Fibroblast of peridontal ligament (primary cell): ENCODE measurements at regions not wholly inside any gene's neighbourhood (a gene's known extent, or its start where the extent isn't known, plus 50 kb on each side); places are given as distances from the start of the nearest gene placed in this dataset.

ENCODE experiments used
- DNase-seq: peaks from one replicate; pipeline ENCODE4 v3.0.0-alpha.2; 2010; ENCODE audit errors: extremely low read depth

DNA sequence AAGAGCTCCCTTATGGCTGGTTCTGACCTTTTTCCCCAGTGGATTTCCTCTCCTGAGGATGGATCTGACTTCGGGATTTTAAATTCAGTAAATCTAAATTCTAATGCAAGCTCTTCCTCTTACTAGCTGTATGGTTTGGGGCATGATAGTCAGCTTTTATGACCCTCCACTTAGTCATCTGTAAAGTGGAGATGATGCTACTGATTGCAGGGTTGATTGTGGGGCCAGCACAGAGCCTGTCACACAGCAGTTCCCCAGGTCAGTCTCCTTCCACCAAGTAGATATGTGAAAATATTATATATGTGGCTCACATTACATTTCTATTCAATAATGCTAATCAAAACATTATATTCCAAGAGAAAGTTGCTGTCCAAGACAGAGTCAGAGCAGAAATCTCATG is 141.3 kb upstream of the UBE2E1 start:
- no peak for DNase-seq

DNA sequence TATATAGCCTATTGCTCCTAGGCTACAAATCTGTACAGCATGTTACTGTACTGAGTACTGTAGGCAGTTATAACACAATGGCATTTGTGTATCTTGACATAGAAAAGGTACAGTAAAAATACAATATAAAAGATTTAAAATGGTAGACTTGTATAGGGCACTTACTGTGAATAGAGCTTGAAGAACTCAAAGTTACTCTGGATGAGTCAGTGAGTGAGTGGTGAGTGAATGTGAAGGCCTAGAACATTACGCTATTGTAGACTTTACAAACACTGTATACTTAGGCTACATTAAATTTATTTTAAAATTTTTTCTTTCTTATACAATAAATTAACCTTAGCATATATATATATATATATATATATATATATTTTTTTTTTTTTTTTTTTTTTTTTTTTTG is 140.0 kb upstream of the UBE2E1 start:
- peak; percentile 24 for DNase-seq

- no peak for DNase-seq
Observed at GRCh38 chr3:23666818-23667217, 138.9 kb upstream of the UBE2E1 start.

DNA sequence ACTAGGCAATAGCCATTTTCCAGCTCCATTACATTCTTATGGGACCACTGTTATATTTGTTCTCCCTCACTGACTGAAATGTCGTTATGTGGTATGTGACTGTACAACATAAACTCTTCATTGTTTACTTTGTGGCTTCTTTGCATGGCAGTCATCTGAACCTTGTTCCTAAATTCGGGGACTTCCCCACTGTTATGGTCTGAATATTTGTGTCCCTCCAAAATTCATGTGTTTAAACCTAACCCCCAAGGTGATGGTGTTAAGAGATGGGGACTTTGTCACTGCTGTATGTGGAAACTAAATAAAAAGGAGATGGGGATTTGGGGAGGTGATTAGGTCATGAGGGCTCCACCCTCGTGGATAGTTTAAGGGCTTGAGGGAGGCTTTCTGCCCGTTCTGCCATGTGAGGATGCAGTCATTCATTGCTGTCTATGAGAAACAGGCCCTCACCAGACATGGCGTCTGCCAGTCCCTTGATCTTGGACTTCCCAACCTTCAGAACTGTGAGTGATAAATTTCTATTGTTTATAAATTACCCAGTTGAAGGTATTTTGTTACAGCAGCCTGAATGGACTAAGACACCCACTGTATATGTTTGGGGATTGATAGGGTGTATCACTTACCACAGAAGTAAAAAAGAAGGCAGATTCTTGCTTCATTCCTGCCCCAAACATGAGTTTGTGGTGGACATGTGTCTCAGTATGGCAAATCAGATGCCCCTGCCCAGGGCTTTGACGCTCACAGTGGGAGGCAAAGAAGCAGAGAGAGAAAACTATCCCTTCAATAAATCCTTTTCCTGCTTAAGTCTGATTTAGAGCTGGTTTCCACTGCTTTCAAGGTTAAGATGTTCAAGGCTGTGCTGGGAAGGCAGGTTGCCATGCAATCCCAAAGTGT is 138.0 kb upstream of the UBE2E1 start:
- DNase-seq: peak; percentile 21

GRCh38 chr3:23668430-23668904 is 137.3 kb upstream of the UBE2E1 start:
- peak; percentile 78 for DNase-seq

GRCh38 chr3:23669541-23670255 is 136.1 kb upstream of the UBE2E1 start:
- no peak for DNase-seq

GRCh38 chr3:23671851-23672589 is 133.7 kb upstream of the UBE2E1 start:
- no peak for DNase-seq

GRCh38 chr3:23672628-23673027 is 133.1 kb upstream of the UBE2E1 start:
- no peak for DNase-seq

- DNase-seq: no peak
Observed at GRCh38 chr3:23675010-23675409, 130.7 kb upstream of the UBE2E1 start.

- DNase-seq: peak; percentile 39
Observed at GRCh38 chr3:23676093-23676492, 129.7 kb upstream of the UBE2E1 start.

DNA sequence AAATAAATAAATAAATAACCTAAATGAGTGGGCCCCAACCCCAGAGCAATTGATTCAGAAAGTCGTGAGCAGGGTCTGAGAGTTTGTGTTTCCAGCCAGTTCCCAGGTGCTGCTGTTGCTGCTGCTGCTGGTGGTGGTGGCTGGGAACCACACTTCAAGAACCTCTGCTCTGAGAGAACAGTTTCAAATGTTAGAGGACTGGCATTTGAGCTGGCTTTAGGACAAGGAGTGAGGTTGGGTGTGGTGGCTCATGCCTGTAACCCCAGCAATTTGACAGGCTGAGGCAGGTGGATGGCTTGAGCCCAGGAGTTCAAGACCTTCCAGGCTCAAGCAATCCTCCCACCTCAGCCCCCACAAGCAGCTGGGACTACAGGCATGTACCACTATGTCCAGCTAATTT is 123.1 kb upstream of the UBE2E1 start:
- DNase-seq: no peak

- peak; percentile 99 for DNase-seq
Observed at GRCh38 chr3:23685541-23686258, 120.1 kb upstream of the UBE2E1 start.

DNA sequence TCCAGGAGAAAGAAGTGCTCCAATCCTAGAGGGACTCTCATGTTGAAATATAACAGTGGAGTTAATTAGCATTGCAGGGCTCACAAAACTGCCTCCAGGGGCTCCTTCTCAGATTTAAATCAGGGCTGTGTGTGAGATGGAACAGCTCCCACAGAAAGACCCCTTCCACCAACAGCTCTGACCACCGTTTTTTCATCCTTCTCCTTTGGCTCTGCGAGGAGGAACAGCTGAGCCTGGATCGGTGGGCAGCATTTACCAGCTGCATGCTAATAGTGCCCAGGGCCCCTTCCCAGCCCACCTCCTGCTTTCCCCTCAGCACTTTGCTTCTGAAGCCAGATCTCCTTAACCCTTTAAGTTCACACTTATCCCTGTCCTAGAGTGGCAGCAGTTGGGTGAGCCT is 119.2 kb upstream of the UBE2E1 start:
- no peak for DNase-seq

DNA sequence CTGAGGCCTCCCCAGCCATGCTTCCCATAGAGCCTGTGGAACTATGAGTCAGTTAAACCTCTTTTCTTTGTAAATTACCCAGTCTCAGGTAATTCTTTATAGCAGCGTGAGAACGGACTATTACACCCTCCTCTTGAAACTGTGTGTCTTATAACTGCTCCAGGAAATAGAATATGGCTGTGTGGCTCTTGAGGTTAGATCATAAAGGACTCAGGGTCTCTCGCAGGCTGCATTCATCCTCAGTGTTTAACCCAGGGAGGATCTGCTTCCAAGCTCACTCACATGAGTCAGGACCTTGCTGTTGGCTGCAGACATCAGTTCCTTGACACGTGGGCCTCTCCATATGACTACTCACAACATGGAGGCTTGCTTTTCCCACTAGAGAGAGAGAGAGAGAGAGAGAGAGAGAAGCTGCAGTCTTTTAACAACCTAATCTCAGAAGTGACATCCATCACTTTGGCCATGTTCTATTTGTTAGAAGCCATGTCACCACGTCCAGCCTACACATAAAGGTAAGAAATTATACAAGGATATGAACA is 114.3 kb upstream of the UBE2E1 start:
- DNase-seq: peak; percentile 26

GRCh38 chr3:23696842-23697241 is 108.9 kb upstream of the UBE2E1 start:
- peak; percentile 61 for DNase-seq

DNA sequence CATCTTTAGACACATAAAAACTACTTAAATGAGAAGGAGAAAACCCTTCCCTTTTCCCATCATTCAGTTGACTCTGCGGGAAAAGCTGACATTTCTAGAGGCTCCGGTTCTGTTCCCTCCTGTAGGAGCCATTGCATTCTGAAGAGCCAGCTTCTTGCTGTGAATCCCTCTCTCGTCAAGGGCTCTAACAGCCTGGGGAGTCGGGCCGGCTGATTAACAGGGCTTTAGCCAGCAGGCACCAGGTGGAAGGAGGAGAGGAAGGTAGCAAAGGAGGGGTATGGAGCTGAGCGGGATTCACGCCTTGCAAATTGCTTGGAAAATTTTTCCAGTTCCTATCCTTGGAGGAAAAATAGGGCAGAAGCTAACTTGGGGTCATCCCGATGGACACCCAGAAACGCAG is 108.3 kb upstream of the UBE2E1 start:
- no peak for DNase-seq

GRCh38 chr3:23698652-23699313 is 107.0 kb upstream of the UBE2E1 start:
- no peak for DNase-seq

DNA sequence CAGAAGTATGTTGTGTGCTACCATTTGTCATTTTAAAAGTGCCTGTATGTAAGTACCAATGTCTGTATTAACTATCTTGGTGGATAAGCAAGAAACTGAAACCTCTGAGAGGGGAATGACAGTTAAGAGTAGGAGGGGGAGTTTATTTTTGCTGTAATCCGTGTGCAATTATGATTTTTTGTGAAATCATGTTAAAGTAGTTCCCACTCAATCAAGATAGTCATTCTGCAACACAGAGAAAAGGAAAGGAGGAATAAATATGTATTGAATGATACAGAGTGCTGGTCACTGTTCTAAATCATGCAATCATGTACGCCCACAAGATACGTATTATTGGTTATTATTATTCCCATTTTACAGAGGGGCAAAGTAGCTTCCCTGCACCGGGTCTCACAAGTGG is 105.1 kb upstream of the UBE2E1 start:
- DNase-seq: no peak

DNA sequence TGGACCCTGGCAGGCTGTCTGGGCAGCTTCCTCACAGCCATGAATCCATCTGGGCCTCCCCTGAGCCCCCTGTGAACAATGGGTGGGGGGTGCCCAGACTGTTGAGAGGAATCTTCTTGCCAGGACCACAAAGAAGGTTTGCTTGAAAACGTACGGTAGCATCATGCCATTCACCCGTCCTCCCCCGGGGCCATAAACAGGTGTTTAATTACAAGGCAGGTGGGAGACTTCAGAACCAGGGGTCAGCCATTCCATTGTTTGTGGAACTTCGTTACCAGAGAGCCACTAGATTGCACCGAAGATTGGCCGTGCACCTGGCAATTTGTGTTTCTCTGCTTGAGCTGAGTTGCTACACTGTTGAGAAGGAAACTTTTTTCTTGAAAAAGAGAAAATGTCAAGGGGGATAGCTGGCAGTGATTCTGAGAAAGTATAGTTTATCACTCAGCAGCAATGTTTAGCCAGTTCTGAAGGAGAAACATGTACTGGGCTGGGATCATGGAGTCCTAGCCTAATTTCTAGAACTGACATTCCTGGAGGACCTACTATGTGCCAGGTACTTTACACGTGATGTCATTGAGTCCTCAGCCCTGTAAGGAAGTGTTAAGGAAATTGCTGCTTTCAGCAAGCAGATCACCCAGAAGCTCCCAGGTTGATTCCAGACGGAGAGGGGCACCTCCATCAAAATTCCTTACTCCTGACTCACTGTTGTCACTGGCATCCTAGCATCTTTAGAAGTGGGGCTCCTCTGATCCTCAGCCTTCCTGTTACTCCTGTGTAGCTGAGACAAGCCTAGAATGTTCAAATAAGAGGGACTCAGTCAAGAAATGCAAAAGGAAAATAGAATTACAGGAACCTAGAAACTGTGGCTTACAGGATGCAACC is 103.8 kb upstream of the UBE2E1 start:
- DNase-seq: no peak

DNA sequence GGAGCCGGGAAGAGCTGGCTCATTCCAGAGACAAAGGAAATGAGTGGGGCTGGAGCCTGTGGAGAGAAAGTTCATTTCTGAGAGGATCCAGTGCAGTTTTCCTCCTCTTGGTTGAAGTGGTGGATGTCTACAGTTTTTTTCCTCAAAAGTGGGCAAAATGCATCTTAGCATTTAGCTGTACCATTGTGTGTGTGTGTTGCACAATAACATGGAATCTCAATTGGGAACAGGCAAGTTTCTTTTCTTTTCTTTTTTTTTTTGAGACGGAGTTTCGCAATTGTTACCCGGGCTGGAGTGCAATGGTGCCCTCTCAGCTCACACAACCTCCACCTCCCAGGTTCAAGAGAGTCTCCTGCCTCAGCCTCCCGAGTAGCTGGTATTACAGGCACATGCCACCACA is 101.5 kb upstream of the UBE2E1 start:
- peak; percentile 47 for DNase-seq
